Lower lobe of right lung (tissue), 2 donors: ENCODE measurements at regions not wholly inside any gene's neighbourhood (a gene's known extent, or its start where the extent isn't known, plus 50 kb on each side); places are given as distances from the start of the nearest gene placed in this dataset.

Source experiments
- ATAC-seq, 2 donors: fragments of 200-7000 bp; cut with Tn5 transposase; one replicate each; pipeline ENCODE4 v1.9.1; 2020 to 2022; ENCODE audit warnings: mild to moderate bottlenecking in 2 of 2, moderate library complexity in 2 of 2
- DNase-seq: peaks from one replicate; pipeline ENCODE4 v3.0.0-alpha.2; 2020
- H3K27ac ChIP-seq: fragments of 200-600 bp; one replicate; pipeline ENCODE4 v1.8.0; 2022
- H3K27me3 ChIP-seq: fragments of 200-600 bp; one replicate; pipeline ENCODE4 v1.8.0; 2022; ENCODE audit warnings: low read depth
- H3K36me3 ChIP-seq: fragments of 200-600 bp; one replicate; pipeline ENCODE4 v1.8.0; 2022; ENCODE audit warnings: mild to moderate bottlenecking
- H3K4me1 ChIP-seq: fragments of 200-600 bp; one replicate; pipeline ENCODE4 v1.8.0; 2022
- H3K4me3 ChIP-seq: fragments of 200-600 bp; one replicate; pipeline ENCODE4 v1.8.0; 2022; ENCODE audit warnings: mild to moderate bottlenecking
- H3K9me3 ChIP-seq: fragments of 200-600 bp; one replicate; pipeline ENCODE4 v1.8.0; 2022
- intact Hi-C: fragments of 100-400 bp; cut with DNase I; formaldehyde crosslinking; loops from one replicate; pipeline ENCODE4 v1.11.0; 2022
- TF ChIP-seq, protein P1 (sequence below): fragments of 200-600 bp; IDR thresholded peaks from one replicate; pipeline ENCODE4 v1.8.0; 2022; ENCODE audit warnings: antibody characterized with exemption, mild to moderate bottlenecking
- donor health status: DM: no; HTN: yes; CAD: no; lungs with severe emphysema.

DNA sequence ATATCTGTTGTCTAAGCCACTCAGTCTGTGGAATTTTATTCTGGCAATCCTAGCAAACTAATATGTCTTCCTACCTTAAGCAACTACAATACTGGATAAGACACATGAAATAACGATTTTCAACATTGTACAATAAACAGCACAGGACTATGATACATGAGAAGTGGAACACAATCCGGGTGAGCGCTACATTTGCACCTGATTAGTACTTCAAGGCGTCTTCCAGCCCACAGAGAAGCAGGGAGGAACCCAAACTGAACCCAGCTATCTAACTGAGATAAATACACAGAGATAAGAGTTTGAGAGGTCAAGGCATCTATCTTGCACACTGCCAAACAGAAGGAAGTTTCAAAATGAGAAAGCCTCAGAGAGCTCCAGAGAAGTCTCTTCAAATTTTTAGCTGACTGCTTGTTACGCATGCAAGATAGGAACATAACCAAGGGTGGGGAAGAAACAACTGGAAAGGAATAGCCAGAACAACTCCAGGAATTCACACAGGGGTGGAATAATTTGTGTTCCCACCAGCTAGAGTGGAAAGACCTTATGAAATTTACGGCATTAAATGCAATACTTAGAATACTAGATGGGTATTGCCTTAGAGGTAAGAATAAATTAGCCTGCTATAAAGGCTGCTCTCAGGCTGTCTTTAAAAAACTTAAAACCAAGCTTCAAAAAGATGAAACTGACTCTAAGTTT lies 481.8 kb downstream of the MTRR start:
- ATAC-seq (no peak), DNase-seq (no peak)
- TF ChIP-seq, protein P1, sequence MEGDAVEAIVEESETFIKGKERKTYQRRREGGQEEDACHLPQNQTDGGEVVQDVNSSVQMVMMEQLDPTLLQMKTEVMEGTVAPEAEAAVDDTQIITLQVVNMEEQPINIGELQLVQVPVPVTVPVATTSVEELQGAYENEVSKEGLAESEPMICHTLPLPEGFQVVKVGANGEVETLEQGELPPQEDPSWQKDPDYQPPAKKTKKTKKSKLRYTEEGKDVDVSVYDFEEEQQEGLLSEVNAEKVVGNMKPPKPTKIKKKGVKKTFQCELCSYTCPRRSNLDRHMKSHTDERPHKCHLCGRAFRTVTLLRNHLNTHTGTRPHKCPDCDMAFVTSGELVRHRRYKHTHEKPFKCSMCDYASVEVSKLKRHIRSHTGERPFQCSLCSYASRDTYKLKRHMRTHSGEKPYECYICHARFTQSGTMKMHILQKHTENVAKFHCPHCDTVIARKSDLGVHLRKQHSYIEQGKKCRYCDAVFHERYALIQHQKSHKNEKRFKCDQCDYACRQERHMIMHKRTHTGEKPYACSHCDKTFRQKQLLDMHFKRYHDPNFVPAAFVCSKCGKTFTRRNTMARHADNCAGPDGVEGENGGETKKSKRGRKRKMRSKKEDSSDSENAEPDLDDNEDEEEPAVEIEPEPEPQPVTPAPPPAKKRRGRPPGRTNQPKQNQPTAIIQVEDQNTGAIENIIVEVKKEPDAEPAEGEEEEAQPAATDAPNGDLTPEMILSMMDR, result no peak
- Histone ChIP-seq H3K4me3 (no peak overlapping the region), H3K9me3 (no peaks in the 10 kb centered on the region), H3K27ac (no peak overlapping the region), H3K4me1 (no peaks in the 10 kb centered on the region), H3K36me3 (no peaks in the 10 kb centered on the region), H3K27me3 (no peaks in the 10 kb centered on the region)
- intact Hi-C loops, result no loop called here

DNA sequence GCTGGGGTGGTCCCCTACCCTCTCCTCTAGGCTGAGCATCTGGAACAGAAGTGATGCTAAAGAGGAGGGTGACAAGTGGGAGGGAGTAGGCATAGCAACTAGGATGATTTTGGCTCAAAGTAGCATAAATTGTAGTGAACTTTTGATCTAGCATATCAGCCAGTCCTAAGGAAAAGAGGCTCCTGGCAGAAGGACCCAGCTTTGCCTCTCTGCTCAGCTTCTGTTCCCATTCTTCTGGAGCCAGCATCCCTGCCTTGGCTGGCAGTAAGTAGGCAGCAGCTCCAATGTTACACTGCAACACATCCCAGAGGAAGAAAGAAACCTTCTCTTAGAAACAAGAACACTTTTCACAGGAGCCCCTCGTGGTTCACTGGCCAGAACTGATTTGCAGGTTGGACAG lies 487.0 kb downstream of the MTRR start:
- intact Hi-C loops, result no loop called here
- H3K4me3 ChIP-seq, result no peak overlapping the region
- H3K27ac ChIP-seq, result no peak overlapping the region
- TF ChIP-seq, protein P1, result no peak
- H3K4me1 ChIP-seq, result no peaks in the 10 kb centered on the region
- no peaks in the 10 kb centered on the region for H3K27me3 ChIP-seq
- H3K36me3 ChIP-seq, result no peaks in the 10 kb centered on the region
- no peaks in the 10 kb centered on the region for H3K9me3 ChIP-seq
- DNase-seq, result no peak
- ATAC-seq, result no peak

GRCh38 chr5:8360012-8360411 lies 491.1 kb downstream of the MTRR start:
- Histone ChIP-seq H3K4me3 (no peak overlapping the region), H3K4me1 (no peaks in the 10 kb centered on the region), H3K36me3 (no peaks in the 10 kb centered on the region), H3K27me3 (no peaks in the 10 kb centered on the region), H3K27ac (no peak overlapping the region), H3K9me3 (no peaks in the 10 kb centered on the region)
- intact Hi-C loops, result no loop called here
- ATAC-seq (no peak), DNase-seq (no peak)
- TF ChIP-seq, protein P1, result no peak

DNA sequence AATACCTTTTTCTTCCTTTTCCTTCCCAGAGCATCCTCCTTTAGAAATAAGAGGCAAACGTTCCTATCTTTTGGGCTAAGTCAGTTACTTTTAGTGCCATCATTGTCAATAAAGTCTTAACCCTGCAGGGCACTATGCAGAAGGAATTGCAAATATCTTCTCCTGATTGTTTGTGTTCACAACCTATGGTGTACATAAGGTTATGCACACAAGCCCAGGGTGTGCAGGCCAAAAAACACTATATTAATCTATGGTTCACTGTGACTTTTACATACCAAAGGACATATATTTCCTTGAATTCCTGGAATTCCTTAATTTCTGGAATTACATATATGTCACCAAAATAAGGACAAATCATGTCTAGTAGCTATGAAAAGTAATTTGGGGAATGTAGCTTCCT lies 493.5 kb downstream of the MTRR start:
- DNase-seq, result no peak
- Histone ChIP-seq H3K27me3 (no peaks in the 10 kb centered on the region), H3K9me3 (no peaks in the 10 kb centered on the region), H3K27ac (no peak overlapping the region), H3K4me3 (no peak overlapping the region), H3K4me1 (no peaks in the 10 kb centered on the region), H3K36me3 (no peaks in the 10 kb centered on the region)
- no peak for ATAC-seq
- intact Hi-C loops, result no loop called here
- TF ChIP-seq, protein P1, result no peak

DNA sequence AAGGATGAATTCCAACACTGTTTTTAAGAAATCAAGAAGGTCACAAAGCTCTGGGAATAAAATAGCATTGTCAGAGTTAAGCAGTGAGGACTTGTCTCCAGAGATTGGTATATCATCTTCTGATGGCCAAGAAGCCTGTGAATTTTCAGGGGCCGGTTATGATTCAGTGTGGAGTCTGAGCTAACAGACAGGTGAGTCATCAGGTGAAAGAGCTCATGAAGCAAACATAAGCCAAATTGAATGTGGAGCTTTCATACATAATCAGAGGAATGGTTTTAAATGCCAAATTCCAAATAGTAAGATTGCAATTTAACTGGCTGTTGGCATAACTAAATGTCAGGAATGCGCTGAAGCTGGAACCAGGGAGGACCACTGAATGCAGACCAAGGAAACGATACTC lies 494.2 kb downstream of the MTRR start:
- TF ChIP-seq, protein P1, result no peak

More for the DNA sequence above, 494.2 kb downstream of the MTRR start:
- Histone ChIP-seq H3K27me3 (no peaks in the 10 kb centered on the region), H3K9me3 (no peaks in the 10 kb centered on the region), H3K4me3 (no peak overlapping the region), H3K4me1 (no peaks in the 10 kb centered on the region), H3K36me3 (no peaks in the 10 kb centered on the region), H3K27ac (no peak overlapping the region)
- no peak for DNase-seq
- no peak for ATAC-seq
- intact Hi-C loops, result no loop called here
